CD4-positive, alpha-beta T cell (primary cell): ENCODE measurements at regions not wholly inside any gene's neighbourhood (a gene's known extent, or its start where the extent isn't known, plus 50 kb on each side); places are given as distances from the start of the nearest gene placed in this dataset.

Source experiments
- ATAC-seq: fragments of 200-7000 bp; cut with Tn5 transposase; one replicate; pipeline ENCODE4 v1.10.0; 2022; ENCODE audit warnings: mild to moderate bottlenecking; ENCODE audit not compliant: poor library complexity
- CTCF ChIA-PET: fragments of 350-600 bp; sonication (Branson Sonifier 250); formaldehyde crosslinking; loops from one replicate; lab custom pipeline; 2021; ENCODE audit warnings: antibody characterized with exemption, inconsistent platforms; lab: Charles Lee
- POLR2A ChIA-PET: fragments of 350-600 bp; sonication (Branson Sonifier 250); formaldehyde crosslinking; loops from one replicate; lab custom pipeline; 2021; ENCODE audit warnings: antibody characterized with exemption, inconsistent platforms; lab: Charles Lee
- DNase-seq, 14 experiments: peaks; one replicate each; pipeline ENCODE4 v3.0.0-alpha.2; 2013 to 2020; ENCODE audit warnings: mixed read lengths in 2 of 14
- H3K27ac ChIP-seq, 2 donors: one replicate each; pipeline versions ENCODE4 v1.5.1 to v1.7.0; 2013; ENCODE audit warnings: low read length in 2 of 2, low read depth in 1 of 2, mild to moderate bottlenecking in 1 of 2
- H3K27me3 ChIP-seq, 2 experiments: 1 replicate in 1 of 2; 2 replicates in 1 of 2; pipeline versions ENCODE4 v1.6.1 to v1.7.0; 2013; ENCODE audit warnings: low read length in 2 of 2, control low read depth in 1 of 2, mild to moderate bottlenecking in 1 of 2, moderate library complexity in 1 of 2; ENCODE audit not compliant: insufficient read depth in 2 of 2, control insufficient read depth in 1 of 2
- H3K36me3 ChIP-seq: one replicate; pipeline ENCODE4 v1.6.1; 2013; ENCODE audit warnings: low read length, control low read depth; ENCODE audit not compliant: insufficient read depth
- H3K4me1 ChIP-seq: one replicate; pipeline ENCODE4 v1.6.1; 2013; ENCODE audit warnings: low read length, control low read depth; ENCODE audit not compliant: insufficient read depth
- H3K4me3 ChIP-seq: one replicate; pipeline ENCODE4 v1.5.1; 2013; ENCODE audit warnings: mild to moderate bottlenecking, low read length, moderate library complexity
- H3K9me3 ChIP-seq, 2 experiments: 1 replicate in 1 of 2; 2 replicates in 1 of 2; pipeline versions ENCODE4 v1.6.1 to v1.7.0; 2013; ENCODE audit warnings: low read length in 2 of 2, mild to moderate bottlenecking in 2 of 2, control low read depth in 1 of 2, moderate library complexity in 1 of 2; ENCODE audit not compliant: control insufficient read depth in 1 of 2, insufficient read depth in 1 of 2
- H3K27ac Mint-ChIP-seq: one replicate; pipeline ENCODE4 v1.8.0; 2020; ENCODE audit warnings: mixed read lengths
- H3K27me3 Mint-ChIP-seq: one replicate; pipeline ENCODE4 v1.8.0; 2021; ENCODE audit warnings: mixed read lengths
- H3K36me3 Mint-ChIP-seq: one replicate; pipeline ENCODE4 v1.8.0; 2021; ENCODE audit warnings: low read depth, mixed read lengths
- H3K4me1 Mint-ChIP-seq: one replicate; pipeline ENCODE4 v1.8.0; 2021; ENCODE audit warnings: low read depth, mixed read lengths
- H3K4me3 Mint-ChIP-seq: one replicate; pipeline ENCODE4 v1.8.0; 2020; ENCODE audit warnings: mild to moderate bottlenecking, mixed read lengths
- H3K9me3 Mint-ChIP-seq: one replicate; pipeline ENCODE4 v1.8.0; 2020; ENCODE audit warnings: mixed read lengths
- CTCF ChIP-seq: fragments of 200-600 bp; IDR thresholded peaks from one replicate; pipeline ENCODE4 v1.8.0; 2022; ENCODE audit warnings: antibody characterized with exemption, mild to moderate bottlenecking
- intact Hi-C, 2 experiments: fragments of 100-400 bp; cut with DNase I in 1 of 2; cut with micrococcal nuclease in 1 of 2; formaldehyde crosslinking; loops; one replicate each; pipeline versions ENCODE4 v1.15.1 to v1.9.0; 2023 to 2025; cut with DNase I, micrococcal nuclease

- Mint-ChIP-seq H3K27ac (no peak overlapping the region), H3K36me3 (no peaks in the 10 kb centered on the region), H3K27me3 (no peaks in the 10 kb centered on the region), H3K4me3 (no peak overlapping the region), H3K4me1 (no peaks in the 10 kb centered on the region), H3K9me3 (peaks cover 12% of the 10 kb centered on the region)
- ATAC-seq (no peak), DNase-seq (no peak)
- Histone ChIP-seq H3K27ac (no peak overlapping the region), H3K9me3 (peaks cover 0 to 5% of the 10 kb centered on the region in 2 experiments), H3K4me1 (no peaks in the 10 kb centered on the region), H3K27me3 (no peaks in the 10 kb centered on the region), H3K36me3 (no peaks in the 10 kb centered on the region), H3K4me3 (no peak overlapping the region)
- ChIA-PET POLR2A (no interaction called here), CTCF (no interaction called here)
- intact Hi-C loops: no loop called here
- TF ChIP-seq CTCF: no peak
Measured at GRCh38 chr3:78516937-78517336, 1250.9 kb downstream of the ROBO1 start.

- no peak overlapping the region for H3K27ac ChIP-seq
- no peaks in the 10 kb centered on the region for H3K27me3 ChIP-seq
- Mint-ChIP-seq H3K36me3 (no peaks in the 10 kb centered on the region), H3K4me3 (no peak overlapping the region), H3K4me1 (no peaks in the 10 kb centered on the region), H3K27me3 (no peaks in the 10 kb centered on the region), H3K27ac (no peak overlapping the region), H3K9me3 (peaks cover 16% of the 10 kb centered on the region)
- H3K36me3 ChIP-seq: no peaks in the 10 kb centered on the region
- ChIA-PET POLR2A (no interaction called here), CTCF (no interaction called here)
- H3K9me3 ChIP-seq: peaks cover 0 to 5% of the 10 kb centered on the region in 2 experiments
- ATAC-seq: no peak
- TF ChIP-seq CTCF: no peak
- H3K4me3 ChIP-seq: no peak overlapping the region
- H3K4me1 ChIP-seq: no peaks in the 10 kb centered on the region
- DNase-seq: no peak
- intact Hi-C loops: no loop called here
Measured at GRCh38 chr3:78517965-78518364, 1249.8 kb downstream of the ROBO1 start.

- Histone ChIP-seq H3K4me1 (no peaks in the 10 kb centered on the region), H3K27me3 (no peaks in the 10 kb centered on the region), H3K27ac (no peak overlapping the region), H3K36me3 (no peaks in the 10 kb centered on the region), H3K9me3 (peaks cover 0 to 5% of the 10 kb centered on the region in 2 experiments), H3K4me3 (no peak overlapping the region)
- TF ChIP-seq CTCF: no peak
- DNase-seq: no peak
- peaks cover 13% of the 10 kb centered on the region for H3K9me3 Mint-ChIP-seq
- ATAC-seq: no peak
- no peak overlapping the region for H3K27ac Mint-ChIP-seq
- intact Hi-C loops: no loop called here
- no peaks in the 10 kb centered on the region for H3K4me1 Mint-ChIP-seq
- ChIA-PET POLR2A (no interaction called here), CTCF (no interaction called here)
- H3K4me3 Mint-ChIP-seq: no peak overlapping the region
- no peaks in the 10 kb centered on the region for H3K27me3 Mint-ChIP-seq
- no peaks in the 10 kb centered on the region for H3K36me3 Mint-ChIP-seq
Measured at GRCh38 chr3:78519281-78519680, 1248.5 kb downstream of the ROBO1 start.
